NCI-H1092 (cell line): ENCODE measurements at regions not wholly inside any gene's neighbourhood (a gene's known extent, or its start where the extent isn't known, plus 50 kb on each side); places are given as distances from the start of the nearest gene placed in this dataset.

ENCODE experiments used
- DNase-seq: peaks from one replicate; lab custom pipeline; 2025; lab: John Stamatoyannopoulos, UW

DNA sequence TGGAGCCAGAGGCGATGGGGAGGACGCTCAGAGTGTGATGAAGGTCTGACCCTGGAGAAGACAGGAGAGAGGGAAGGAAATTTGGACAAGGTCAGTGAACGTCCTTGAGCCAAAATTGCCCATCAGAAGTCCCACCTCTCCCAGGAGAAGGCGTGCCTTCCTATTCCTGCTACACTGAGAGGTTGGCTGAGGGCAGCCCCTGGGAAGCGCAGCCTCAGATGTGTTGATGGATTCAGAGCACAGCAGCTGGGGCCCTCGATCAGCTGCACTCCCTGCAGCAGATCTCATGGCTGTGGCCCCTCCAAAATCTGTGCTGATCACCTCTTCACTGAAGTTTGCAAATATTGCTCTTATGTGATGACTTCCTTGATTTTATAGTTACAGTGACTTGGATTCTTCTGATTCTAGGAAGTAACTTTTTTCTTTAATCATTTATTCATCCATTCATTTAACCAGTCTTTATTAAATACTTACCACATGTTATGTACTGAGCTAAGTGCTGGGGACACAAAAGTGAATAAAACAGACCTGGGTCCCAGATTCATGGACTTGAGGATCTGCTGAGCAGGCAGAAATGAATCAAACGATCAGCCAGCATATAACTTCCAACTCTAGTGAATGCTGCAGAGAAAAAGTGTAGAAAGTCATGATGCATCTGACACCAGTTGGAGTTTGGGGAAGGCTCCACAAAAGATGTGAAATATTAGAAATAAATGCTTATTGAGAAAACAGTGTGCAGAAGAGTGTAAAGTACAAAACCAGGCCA lies 69.6 kb upstream of the ARMC2 start:
- DNase-seq, result no peak

DNA sequence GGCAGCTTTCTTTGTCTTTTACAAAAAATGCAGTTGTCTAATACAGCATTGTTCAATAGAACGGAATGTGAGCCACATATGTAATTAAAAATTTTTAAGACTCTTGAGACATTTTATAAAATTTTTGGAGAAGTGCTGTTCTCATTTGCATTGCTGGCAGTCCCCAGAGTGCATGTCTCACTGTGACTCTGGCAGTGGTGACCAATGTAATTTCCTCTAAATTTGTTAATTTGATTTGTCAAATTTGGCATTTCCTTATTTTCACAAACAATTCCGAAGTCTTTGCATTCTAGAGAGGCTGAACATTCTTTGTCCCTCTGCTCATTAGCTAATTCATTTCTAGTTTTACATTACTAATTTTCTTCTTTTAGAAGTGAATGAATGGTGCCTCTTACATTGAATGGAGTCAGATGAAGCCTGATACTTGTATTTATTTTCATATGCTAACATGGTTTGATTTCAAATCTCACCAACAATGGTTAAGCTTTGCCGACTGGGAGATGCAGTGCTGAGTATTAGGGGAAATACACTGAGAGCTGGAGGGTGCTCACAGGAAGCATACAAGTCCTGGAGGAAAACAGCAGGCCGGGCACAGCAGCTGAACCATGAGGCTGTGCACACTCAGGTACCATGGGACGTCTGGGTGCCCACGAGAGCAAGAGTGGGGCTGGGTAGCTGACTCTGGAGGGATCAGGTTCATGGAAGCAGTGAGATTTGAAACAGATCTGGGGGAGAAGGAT lies 68.5 kb upstream of the ARMC2 start:
- no peak for DNase-seq

- DNase-seq, result no peak
Observed at GRCh38 chr6:108780784-108781183, 67.4 kb upstream of the ARMC2 start.

DNA sequence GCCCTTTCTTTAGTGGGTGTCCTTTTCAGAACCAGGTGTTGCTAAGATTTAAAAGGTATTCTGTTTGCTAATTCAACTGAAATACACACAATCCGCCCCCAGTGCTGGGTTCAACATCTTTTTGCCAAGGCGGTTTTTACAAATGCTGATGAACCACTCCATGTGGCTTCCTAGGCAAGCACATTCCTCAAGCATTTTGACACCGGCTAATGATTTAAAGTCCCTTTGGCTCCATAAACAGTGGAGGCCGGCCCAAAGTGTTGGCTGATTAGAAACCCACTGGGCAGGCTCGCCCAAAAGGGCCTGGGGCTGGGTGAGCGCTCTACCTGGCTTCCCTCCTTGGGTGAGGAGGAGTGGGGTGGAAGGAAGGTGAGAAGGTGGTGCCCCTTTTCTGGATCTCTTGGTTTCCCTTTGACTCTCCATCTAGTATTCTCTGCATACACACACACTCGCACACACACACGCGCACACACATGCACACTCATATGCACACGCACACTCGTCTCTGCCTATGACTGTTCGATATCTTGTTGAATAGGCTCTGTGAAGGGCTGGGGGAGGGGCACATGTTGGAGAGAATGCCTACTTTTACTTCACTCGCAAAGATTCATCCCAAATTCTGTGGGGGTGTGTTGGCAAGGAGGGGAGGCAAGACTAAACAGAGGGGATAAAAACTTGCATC lies 66.7 kb upstream of the ARMC2 start:
- no peak for DNase-seq

GRCh38 chr6:108782179-108783041 lies 65.8 kb upstream of the ARMC2 start:
- peak; percentile 28 for DNase-seq

GRCh38 chr6:108785653-108786052 lies 62.6 kb upstream of the ARMC2 start:
- no peak for DNase-seq

DNA sequence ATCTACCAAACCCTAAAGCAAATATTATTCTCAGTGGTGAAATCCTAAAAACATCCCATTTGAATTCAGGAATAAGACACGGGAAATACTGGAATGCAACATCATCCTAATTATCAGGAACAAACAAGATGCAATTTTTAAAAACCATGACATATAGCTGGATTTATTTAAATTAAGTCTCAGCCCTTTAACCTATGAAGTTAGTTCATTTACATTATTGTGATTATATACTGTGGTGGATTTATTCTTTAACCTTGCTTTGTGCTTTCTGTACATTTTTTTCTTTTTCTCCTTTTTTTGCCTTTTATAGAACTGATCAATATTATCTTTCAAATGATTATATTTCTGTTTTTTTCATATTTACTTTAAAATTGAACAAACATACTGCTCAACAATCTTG lies 59.8 kb upstream of the ARMC2 start:
- no peak for DNase-seq

DNA sequence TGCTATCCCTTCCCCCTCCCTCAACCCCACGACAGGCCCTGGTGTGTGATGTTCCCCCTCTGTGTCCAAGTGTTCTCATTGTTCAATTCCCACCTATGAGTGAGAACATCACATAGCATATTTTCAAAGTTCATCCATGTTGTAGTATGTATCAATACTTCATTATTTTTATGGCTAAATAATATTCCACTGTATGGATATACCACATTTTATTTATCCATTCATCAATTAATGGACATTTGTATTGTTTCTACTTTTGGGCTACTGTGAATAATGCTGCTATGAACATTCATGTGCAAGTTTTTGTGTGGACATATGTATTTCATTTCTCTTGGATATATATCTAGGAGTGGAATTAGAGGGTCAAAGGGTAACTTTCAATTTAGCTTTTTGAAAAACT lies 58.7 kb upstream of the ARMC2 start:
- no peak for DNase-seq

DNA sequence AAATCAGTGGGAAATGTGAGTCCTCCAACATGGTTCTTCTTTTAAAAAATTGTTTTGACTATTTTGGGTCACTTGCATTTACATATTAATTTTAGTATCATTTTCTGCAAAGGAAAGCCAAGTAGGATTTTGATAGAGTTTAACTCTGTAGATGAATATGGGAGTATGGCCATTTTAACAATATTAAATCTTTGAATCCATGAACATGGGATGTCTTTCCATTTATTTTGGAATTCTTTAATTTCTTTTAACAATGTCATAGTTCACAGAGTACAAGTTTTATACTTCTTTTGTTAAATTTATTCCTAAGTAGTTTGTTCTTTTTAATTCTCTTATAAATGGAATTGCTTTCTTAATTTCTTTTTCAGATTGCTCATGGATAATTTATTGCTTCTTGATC lies 56.5 kb upstream of the ARMC2 start:
- no peak for DNase-seq

GRCh38 chr6:108793516-108794251 lies 54.5 kb upstream of the ARMC2 start:
- DNase-seq, result no peak

GRCh38 chr6:108795122-108795521 lies 53.1 kb upstream of the ARMC2 start:
- DNase-seq, result no peak

DNA sequence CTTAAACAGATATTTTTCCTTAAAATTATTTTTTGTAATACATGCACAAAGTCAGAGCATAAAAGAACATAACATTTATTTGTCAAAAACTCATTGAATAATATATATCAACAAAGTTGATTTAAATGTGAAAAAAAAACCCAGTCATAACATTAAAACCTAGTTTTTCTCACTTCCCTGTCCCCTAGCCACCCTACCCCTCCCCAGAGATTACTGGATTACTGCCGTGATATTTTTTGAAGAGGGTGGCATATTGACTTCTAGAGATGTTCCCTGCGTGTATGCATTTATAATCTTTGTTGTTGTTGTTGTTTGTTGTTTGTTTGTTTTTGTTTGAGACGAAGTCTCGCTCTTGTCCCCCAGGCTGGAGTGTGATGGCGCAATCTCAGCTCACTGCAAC lies 52.4 kb upstream of the ARMC2 start:
- no peak for DNase-seq

GRCh38 chr6:108796875-108797274 lies 51.3 kb upstream of the ARMC2 start:
- DNase-seq, result no peak

GRCh38 chr6:108797951-108798669 lies 50.1 kb upstream of the ARMC2 start:
- no peak for DNase-seq
